GM18511 (cell line): ENCODE measurements at regions not wholly inside any gene's neighbourhood (a gene's known extent, or its start where the extent isn't known, plus 50 kb on each side); places are given as distances from the start of the nearest gene placed in this dataset.
"Not testable (repeated sequence)": the region's sequence is repeated elsewhere in the genome, so short reads cannot be mapped to it uniquely, and the experiment has no call there.

Experiments used
- ATAC-seq: cut with Tn5 transposase; IDR thresholded peaks from one replicate; pipeline ENCODE4 v1.9.1; 2021; ENCODE audit warnings: mild to moderate bottlenecking, moderate library complexity; ENCODE audit not compliant: unreplicated experiment

DNA sequence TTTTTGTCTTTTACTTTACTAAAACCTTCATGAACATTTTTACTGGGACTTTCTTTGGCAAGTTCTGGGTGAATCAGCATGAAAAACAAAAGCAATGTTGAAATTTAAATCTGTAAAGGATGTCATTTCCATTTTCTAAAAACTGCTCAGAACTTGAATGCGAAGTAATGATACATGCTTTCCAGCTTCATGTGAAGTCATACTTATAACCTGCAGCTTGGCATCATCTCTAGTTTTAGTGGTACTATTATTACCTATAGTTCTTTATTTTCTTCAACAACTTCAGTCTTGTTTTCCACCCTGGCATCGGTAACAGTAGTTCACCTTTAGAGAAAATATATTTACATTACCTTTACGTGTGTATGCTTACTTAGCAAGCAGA lies 421.4 kb upstream of the DIPK2B start:
- ATAC-seq, result no peak

DNA sequence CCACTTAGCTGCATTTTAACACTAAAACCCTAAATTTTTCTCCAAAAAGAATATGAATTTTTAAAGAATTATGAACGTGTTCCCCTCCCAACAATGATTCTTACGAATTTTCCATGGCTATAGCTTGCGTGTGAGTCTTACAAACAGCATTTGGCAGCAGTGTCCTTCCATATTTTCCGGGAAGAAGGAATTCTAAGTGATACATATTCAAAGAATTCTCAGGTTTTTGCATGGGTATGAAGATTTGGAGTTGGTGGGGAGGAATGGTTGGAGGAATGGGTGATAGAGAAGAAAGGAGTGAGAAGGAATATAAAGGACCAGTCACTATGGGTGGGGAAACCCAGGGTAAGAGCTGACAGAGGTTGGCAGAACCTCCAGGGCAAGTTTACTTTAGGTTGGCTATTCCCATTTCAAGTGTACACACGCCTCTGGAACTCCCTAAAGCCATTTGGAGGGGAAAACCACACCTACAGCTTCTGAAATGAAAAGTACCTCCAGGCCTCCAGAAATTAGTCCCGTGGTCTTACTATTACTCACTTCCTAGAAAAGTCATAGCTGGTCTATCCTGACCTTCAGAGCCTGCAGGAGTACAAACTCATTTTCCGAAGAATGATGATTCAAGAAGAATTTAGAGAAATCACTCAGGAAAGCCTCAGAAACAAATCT lies 420.8 kb upstream of the DIPK2B start:
- no peak for ATAC-seq

DNA sequence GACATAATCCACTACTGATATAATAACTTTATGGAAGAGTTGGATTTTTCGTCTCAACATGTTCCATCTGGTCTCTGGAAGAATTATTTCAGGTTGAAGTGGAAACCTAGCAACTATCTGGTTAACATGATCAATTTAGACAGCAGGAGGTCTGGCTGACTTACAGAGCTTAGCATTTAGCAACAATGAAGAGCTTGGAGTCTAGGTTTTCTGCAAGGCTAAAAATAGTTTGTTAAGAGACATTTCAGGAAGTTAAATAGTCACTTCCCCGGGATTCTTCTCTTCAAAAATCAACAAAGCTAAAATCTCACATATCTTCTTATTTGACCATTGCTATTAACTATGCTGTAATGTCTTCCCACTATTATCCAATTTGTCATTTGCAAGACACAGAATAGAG lies 418.6 kb upstream of the DIPK2B start:
- no peak for ATAC-seq

DNA sequence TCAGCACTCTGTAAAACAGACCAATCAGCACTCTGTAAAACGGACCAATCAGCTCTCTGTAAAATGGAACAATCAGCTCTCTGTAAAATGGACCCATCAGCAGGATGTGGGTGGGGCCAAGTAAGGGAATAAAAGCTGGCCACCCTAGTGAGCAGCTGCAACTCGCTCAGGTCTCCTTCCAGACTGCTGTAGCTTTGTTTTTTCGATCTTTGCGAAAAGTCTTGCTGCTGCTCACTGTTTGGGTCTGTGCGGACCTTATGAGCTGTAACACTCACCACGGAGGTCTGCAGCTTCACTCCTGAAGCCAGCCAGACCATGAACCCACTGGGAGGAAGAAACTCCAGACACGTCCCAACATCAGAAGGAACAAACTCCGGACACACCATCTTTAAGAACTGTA lies 414.9 kb upstream of the DIPK2B start:
- ATAC-seq, result not testable (repeated sequence)

GRCh38 chrX:45614853-45615252 lies 414.2 kb upstream of the DIPK2B start:
- no peak for ATAC-seq

- no peak for ATAC-seq
These were observed 401.5 kb upstream of the DIPK2B start for GRCh38 chrX:45602151-45602550.

- no peak for ATAC-seq
These were observed 400.4 kb upstream of the DIPK2B start for GRCh38 chrX:45601052-45601451.

DNA sequence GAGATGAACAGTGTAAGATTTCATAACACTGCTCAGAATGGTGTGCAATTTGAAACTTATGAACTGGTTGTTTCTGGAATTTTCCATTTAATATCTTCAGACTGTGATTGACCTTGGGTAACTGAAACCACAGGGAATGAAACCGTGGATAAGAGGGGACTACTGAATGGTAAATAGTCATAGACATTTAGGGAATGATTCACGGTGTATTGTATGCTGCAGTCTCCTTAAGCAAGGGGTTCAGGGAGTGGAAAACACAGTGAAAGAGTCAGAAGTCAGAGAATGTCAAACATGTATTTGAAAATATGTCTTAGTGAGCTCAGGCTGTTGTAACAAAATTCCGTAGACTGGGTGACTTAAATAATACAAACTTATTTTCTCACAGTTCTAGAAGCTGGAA lies 398.2 kb upstream of the DIPK2B start:
- no peak for ATAC-seq

DNA sequence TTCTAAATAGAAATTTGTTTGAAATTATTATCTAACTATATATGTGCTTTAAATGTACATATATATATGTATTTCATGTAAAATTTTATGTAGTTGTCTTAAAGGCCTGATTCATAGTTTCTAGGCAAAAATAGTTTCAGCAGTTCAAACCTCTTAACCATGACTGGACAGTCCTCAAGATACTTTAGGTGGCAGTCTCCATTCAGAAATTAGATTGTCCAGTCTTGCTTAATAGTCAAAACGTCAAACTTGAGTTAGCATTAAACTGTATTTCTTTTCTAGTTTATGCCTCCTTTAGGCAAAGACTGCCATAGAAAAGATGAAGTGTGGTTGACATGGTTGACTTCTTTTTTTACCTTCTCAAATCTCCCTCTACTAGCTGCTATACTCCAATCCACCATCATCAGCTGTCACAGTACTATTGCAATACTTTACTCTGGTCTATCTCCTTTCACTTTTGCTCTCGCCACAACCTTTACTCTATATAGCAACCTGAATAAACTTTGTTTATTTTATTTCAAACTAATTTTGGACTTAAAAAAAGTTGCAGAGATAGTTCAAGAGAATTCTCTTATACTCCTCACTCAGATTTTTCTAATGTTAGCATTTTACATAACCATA lies 395.6 kb upstream of the DIPK2B start:
- no peak for ATAC-seq

- no peak for ATAC-seq
These were observed 391.4 kb upstream of the DIPK2B start for GRCh38 chrX:45592101-45592500.

DNA sequence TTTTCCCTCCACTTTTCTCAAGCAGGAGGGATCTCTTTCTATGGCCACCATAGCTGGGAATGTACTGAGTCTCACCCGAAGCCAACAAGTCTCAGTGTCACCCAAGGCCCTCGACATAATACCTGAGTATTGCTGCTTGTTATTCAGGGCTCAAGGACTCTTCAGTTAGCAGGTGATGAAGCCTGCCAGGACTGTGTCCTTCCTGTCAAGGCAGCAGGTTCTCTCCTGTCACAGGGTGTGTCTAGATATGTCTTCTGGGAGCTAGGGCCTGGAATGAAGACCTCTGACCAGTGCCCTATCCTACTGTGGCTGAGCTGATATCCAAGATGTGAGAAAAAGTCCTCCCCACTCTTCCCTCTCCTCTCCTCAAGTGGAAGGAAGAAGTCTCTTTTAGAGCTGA lies 391.0 kb upstream of the DIPK2B start:
- ATAC-seq, result no peak

DNA sequence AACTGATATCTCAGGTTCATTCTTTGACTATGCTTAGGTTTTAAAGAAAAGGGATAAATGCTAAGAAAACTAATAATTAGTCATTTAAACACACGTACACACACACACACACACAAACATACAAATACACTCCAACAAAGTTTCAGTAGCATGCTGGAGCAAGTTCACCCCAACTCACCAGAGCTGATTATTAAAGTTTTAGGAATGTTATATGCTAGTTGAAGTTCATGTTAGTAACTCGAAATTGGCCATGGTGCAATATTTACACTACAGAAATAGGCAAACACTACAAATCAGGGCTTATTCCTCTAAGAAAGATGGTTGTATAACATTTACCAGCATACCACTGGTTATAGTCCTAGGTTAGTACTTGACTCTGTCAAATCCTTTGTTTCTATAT lies 384.0 kb upstream of the DIPK2B start:
- no peak for ATAC-seq

- ATAC-seq, result no peak
These were observed 376.7 kb upstream of the DIPK2B start for GRCh38 chrX:45577361-45577760.

GRCh38 chrX:45571453-45571852 lies 370.8 kb upstream of the DIPK2B start:
- no peak for ATAC-seq

GRCh38 chrX:45566456-45566855 lies 365.8 kb upstream of the DIPK2B start:
- no peak for ATAC-seq

GRCh38 chrX:45557387-45557786 lies 356.7 kb upstream of the DIPK2B start:
- ATAC-seq, result no peak

DNA sequence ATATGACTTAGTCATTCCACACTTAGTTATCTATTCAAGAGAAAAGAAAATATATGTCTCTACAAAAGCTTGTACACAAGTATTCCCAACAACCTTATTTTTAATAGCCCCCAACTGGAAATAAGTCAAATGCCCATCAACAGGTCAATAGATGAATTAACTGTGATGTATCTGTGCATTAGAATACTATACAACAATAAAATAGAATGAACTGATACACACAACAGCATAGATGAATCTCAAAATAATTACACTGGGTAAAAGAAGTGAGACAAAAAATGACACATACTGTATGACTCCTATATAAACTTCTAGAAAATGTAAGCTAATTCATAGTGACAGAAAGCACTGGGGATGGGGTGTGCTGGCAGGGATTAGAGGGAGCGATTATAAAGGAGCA lies 354.1 kb upstream of the DIPK2B start:
- ATAC-seq, result no peak

DNA sequence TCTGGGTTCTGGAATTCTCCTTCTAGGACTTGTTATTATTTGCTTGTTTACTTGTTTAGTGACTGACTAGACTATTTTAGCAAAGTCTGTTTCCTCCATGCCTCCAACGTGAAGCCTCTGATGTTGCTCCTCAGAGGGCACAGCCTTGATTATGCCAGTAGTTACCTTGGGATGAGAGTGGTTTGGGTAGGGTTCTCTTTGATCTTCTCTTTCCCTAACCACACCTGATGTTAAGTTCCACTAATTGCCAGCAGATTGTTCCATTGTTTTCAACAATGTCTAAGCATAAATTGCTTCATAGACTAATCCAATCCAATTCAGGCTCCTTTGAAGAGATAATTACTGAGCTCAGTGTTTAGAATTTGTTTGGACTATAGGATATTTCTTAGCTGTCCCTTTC lies 352.7 kb upstream of the DIPK2B start:
- ATAC-seq, result no peak

DNA sequence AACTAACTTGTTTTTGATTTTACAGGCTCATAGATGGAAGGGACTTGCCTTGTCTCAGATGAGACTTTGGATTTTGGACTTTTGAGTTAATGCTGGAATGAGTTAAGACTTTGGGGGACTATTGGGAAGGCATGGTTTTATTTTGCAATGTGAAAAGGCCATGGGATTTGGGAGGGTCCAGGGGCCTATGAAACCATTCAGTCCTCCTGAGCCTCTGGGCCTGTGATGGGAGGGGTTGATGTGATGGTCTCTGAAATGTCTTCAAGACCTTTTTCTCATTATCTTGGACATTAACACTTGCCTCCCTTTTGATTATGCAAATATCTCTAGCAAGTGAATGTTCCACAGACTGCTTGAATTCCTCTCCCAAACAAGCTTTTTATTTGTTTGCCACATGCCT lies 346.0 kb upstream of the DIPK2B start:
- ATAC-seq, result not testable (repeated sequence)

- no peak for ATAC-seq
These were observed 339.5 kb upstream of the DIPK2B start for GRCh38 chrX:45540181-45540580.

DNA sequence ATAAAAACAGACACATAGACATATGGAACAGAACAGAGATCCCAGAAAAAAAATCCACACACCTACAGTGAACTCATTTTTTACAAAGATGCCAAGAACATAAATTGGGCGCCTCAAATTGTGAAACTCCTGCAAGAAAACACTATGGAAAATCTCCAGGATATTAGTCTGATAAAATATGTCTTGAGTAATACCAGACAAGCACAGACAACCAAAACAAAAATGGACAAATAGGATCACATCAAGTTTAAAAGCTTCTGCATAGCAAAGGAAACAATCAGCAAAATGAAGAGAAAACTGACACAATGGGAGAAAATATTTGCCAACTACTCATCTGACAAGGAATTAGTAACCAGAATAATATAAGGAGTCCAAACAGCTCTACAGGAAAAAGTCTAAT lies 337.3 kb upstream of the DIPK2B start:
- ATAC-seq, result no peak

DNA sequence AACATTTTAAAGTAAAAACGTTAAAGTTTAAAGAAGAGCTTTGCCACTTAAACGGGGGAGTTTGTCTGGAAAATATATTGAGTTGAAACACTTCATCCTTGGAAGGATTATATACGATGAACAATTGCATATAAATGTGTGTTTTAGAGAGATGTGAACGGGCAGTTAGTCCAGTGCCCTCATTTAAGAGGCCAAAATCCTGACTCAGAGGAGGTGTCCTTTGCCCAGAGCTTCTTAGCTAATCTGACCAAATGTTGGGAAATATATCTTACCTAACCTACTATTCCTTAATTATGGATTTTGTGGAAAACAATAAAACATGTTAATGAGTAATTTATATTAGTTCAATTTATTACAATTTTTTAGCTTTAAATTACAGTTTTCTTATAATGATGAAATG lies 327.2 kb upstream of the DIPK2B start:
- ATAC-seq, result no peak

GRCh38 chrX:45524805-45525204 lies 324.1 kb upstream of the DIPK2B start:
- ATAC-seq, result no peak
